Ectodermal cell (in vitro differentiated cells): ENCODE measurements at regions not wholly inside any gene's neighbourhood (a gene's known extent, or its start where the extent isn't known, plus 50 kb on each side); places are given as distances from the start of the nearest gene placed in this dataset.

Experiments used
- H3K27ac ChIP-seq: 2 replicates; pipeline ENCODE4 v1.7.0; 2013; ENCODE audit warnings: mild to moderate bottlenecking, low read depth, low read length; ENCODE audit not compliant: insufficient read depth, poor library complexity, severe bottlenecking
- H3K27me3 ChIP-seq: 2 replicates; pipeline ENCODE4 v1.7.0; 2013; ENCODE audit warnings: mild to moderate bottlenecking, low read length; ENCODE audit not compliant: insufficient read depth, control insufficient read depth, poor library complexity, severe bottlenecking
- H3K36me3 ChIP-seq: one replicate; pipeline ENCODE4 v1.7.0; 2013; ENCODE audit warnings: low read length; ENCODE audit not compliant: control insufficient read depth, insufficient read depth
- H3K4me1 ChIP-seq: one replicate; pipeline ENCODE4 v1.7.0; 2013; ENCODE audit warnings: low read length; ENCODE audit not compliant: control insufficient read depth, insufficient read depth
- H3K4me3 ChIP-seq: 2 replicates; pipeline ENCODE4 v1.7.0; 2013; ENCODE audit warnings: low read depth, low read length, control low read depth; ENCODE audit not compliant: insufficient read depth
- H3K9me3 ChIP-seq: 2 replicates; pipeline ENCODE4 v1.7.0; 2013; ENCODE audit warnings: mild to moderate bottlenecking, low read length, moderate library complexity; ENCODE audit not compliant: control insufficient read depth
- WGBS, 2 experiments: methylation state at CpG; one replicate each; pipeline ENCODE4 v1.1.7; 2013; ENCODE audit warnings: missing lambda C conversion rate in 2 of 2; 5-methylcytosine and 5-hydroxymethylcytosine counted together

DNA sequence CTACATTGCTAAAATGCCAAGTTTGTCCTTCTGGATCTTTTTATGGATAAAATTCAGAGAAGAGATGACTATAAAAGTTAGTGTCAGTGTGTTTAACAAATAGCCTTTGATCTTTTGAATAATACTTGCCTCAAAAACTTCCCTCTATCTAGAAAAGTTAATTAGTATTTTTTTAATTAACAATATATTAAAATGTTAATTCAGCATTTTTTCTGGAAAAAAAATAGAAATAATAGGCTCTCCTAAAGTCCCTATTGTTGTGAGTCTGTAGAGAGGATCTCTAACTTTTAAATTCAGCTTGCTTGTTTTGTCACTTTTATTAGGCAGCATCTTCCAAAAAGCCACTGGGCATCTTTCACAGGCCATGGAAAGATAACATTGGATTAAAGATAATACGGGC, 435.2 kb upstream of the RASGEF1B start:
- Histone ChIP-seq H3K9me3 (no peaks in the 10 kb centered on the region), H3K36me3 (no peaks in the 10 kb centered on the region), H3K27ac (no peak overlapping the region), H3K27me3 (no peaks in the 10 kb centered on the region), H3K4me3 (no peak overlapping the region), H3K4me1 (no peaks in the 10 kb centered on the region)
- WGBS, 2 experiments: 96% methylated on average over 1 of the region's 1 CpG

DNA sequence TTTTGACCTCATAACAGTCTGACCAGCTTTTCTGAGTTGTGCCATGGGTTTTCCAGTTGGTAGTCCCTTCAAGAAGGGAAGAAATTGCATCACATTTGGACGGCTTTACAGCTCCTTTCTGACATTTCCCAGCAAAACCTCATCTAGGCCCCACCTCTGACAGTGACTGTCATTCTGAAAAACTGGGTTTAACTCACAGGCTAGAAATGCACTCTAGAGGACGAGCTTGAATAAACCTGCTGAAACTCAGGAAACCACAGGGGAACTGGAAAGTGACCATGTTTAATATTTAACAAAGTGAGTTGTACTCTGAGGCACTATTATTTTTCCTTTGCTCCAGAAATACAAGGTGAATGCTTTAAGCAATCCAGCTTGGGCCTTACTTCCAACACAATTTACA, 434.3 kb upstream of the RASGEF1B start:
- Histone ChIP-seq H3K27me3 (no peaks in the 10 kb centered on the region), H3K4me1 (no peaks in the 10 kb centered on the region), H3K4me3 (no peak overlapping the region), H3K9me3 (no peaks in the 10 kb centered on the region), H3K36me3 (no peaks in the 10 kb centered on the region), H3K27ac (no peak overlapping the region)
- WGBS, 2 experiments: 81 to 94% methylated on average over 2 of the region's 2 CpGs

DNA sequence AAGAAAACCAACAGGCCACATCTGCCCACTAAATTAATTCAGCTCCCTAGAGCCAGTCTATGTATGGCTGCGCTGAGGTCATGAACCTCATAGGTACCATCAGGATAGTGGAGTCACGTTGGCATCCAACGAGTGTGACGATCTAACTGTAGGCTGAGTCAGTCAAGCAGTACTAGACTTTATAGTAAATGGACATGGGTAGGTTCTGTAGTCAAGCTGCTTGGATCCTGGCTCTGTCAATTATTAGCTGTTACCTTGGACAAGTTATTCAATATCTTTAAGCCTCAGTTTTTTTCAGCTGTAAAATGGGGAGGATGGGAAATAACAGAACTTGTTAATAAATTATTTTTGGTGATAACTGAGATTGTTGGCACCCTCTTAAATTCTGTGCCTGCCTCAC, 432.4 kb upstream of the RASGEF1B start:
- H3K27me3 ChIP-seq: no peaks in the 10 kb centered on the region
- no peaks in the 10 kb centered on the region for H3K9me3 ChIP-seq
- H3K36me3 ChIP-seq: no peaks in the 10 kb centered on the region
- no peak overlapping the region for H3K4me3 ChIP-seq
- 95 to 98% methylated on average over 4 of the region's 4 CpGs for WGBS, 2 experiments
- no peak overlapping the region for H3K27ac ChIP-seq
- no peaks in the 10 kb centered on the region for H3K4me1 ChIP-seq

DNA sequence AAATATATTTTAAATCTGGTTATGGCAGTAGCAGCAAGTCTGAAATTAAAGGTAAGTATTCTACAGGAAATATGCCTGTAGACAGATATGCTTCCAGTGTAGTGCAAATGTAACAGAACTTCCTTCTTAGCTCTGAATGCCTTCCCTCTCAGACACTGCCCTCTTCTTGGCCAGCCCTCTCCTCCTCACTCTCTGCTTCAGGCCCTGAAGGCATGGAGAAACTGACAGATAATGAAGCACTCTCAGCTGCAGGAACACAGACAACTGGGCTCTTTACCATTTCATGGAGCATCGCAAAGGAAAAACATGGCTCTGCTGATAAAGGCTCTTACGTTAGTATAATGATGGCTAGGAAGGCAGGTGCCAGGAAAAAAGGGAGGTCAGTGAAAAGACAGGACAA, 431.5 kb upstream of the RASGEF1B start:
- Histone ChIP-seq H3K9me3 (no peaks in the 10 kb centered on the region), H3K36me3 (no peaks in the 10 kb centered on the region), H3K27ac (no peak overlapping the region), H3K27me3 (no peaks in the 10 kb centered on the region), H3K4me1 (no peaks in the 10 kb centered on the region), H3K4me3 (no peak overlapping the region)
- 87 to 92% methylated on average over 2 of the region's 2 CpGs for WGBS, 2 experiments

DNA sequence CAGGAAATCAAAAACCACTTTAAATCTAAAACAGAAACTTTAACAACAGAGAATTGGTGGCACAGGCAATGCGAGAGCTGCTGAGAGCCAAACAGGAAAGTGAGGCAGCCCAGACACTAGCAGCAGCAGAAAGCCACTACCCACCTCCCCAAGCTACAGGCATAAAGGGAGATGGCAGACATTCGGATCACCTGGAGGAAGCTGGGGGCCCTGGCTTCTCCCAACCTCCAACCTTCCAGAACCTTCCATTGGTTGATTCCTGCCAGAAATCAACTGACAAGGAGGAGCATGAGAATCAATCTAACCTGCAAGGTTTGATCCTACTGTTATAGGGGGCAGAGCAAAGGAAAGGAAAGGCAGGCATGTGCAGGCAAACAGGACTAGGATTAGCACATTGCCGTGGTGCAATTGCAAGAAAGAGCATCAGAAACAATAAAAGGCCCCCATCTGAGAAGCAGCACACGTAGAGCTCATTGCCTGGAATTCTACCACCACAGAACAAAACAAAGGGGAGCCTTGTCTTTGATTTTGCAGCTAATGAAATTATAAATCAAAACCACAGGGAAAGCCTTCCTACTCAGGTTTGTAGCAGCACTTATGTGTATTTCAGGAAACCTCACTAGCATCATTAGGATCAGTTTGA, 427.3 kb upstream of the RASGEF1B start:
- Histone ChIP-seq H3K27ac (no peak overlapping the region), H3K4me1 (no peaks in the 10 kb centered on the region), H3K36me3 (no peaks in the 10 kb centered on the region), H3K4me3 (no peak overlapping the region), H3K27me3 (no peaks in the 10 kb centered on the region), H3K9me3 (no peaks in the 10 kb centered on the region)
- 57 to 61% methylated on average over 4 of the region's 4 CpGs for WGBS, 2 experiments

DNA sequence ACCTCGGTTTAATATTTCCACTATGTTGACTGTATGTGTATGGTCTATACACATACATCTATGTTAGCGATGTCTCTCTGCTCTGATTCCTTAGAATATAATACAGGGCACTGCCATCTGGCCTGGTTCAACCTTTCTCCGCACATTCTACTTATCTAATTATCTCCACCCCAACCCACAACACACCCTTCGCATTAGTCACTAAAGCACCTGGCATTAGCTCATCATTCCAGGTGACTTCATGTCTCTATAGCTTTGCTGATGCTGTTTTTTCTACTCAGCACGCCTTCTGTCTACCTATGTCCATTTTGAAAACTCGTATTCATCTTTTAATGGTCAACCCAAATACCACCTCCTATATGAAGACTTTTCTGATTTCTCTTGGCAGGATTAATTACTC, 425.2 kb upstream of the RASGEF1B start:
- no peak overlapping the region for H3K27ac ChIP-seq
- no peak overlapping the region for H3K4me3 ChIP-seq
- no peaks in the 10 kb centered on the region for H3K36me3 ChIP-seq
- H3K9me3 ChIP-seq: no peaks in the 10 kb centered on the region
- WGBS, 2 experiments: 95 to 99% methylated on average over 6 of the region's 6 CpGs
- H3K4me1 ChIP-seq: no peaks in the 10 kb centered on the region
- no peaks in the 10 kb centered on the region for H3K27me3 ChIP-seq

DNA sequence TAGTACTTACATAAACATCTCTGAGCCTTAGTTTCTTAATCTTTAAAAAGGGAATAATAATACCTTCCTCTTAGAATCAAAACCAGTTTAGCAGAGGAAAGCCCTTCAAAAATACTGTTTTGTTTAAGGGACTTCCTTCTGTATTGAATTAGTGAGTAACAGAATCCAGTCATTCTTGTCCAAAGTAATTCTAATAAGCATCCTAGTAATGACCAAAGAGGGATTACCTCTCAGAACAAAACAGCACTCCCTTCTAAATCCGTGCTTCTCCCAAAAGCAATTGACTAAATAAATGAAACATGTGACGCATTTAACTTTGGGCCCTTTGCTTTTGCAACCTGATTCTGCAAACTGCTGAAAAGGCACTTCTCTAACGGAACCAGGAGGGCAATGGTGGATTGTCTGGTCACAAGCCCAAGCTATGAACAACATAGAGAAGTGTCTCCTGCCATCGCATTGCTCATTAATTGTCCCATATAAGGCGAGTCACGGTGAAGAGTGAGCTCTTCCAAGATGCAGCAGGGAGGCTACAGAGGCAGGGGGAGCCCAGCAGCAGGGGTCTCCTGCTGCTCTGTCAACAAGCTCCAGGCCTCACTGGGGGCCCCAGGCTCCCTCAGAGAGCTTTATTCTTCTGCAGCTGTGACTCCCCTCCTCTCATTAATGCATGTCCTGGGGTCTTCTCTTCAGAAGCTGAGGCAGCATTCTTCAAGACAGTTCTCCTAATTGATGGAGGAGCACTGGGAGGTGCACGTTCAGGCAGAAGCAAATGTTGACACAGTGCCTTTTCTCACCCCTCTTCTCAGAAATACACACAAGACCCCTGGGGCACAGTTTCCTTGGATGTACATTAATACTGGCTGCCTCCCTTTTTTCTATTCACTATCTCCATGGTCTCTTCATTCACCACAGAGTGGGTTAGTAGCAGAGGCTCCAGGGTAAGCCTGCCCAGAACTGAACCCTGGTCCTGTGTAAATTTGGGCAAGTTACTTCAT, 419.6 kb upstream of the RASGEF1B start:
- WGBS, 2 experiments: 26 to 30% methylated on average over 7 of the region's 7 CpGs
- H3K9me3 ChIP-seq: no peaks in the 10 kb centered on the region
- peaks cover 5% of the 10 kb centered on the region for H3K4me1 ChIP-seq
- H3K27ac ChIP-seq: peak overlapping the region; percentile 2
- H3K27me3 ChIP-seq: no peaks in the 10 kb centered on the region
- no peak overlapping the region for H3K4me3 ChIP-seq
- H3K36me3 ChIP-seq: no peaks in the 10 kb centered on the region

DNA sequence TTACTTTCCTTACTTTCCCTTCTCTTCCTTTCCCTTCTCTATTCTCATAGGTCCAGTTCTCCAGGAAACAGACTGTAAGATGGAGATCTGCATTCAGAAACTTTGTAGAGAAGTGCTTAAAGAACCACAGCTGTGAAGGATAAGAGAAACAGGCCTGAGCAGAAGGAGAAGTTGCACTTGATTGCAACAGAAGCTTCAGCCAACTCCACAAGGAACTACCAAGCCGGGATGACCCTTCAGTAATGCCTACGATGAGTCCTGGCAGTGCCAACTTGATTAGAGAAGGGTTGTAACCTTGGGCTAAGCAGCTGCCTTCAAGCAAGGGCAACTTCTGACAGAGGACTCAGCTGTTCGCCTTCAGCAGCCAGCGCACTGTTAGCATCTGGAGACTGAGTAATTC, 413.3 kb upstream of the RASGEF1B start:
- H3K27ac ChIP-seq: no peak overlapping the region
- H3K9me3 ChIP-seq: peaks cover 2% of the 10 kb centered on the region
- WGBS, 2 experiments: 94 to 98% methylated on average over 4 of the region's 4 CpGs

DNA sequence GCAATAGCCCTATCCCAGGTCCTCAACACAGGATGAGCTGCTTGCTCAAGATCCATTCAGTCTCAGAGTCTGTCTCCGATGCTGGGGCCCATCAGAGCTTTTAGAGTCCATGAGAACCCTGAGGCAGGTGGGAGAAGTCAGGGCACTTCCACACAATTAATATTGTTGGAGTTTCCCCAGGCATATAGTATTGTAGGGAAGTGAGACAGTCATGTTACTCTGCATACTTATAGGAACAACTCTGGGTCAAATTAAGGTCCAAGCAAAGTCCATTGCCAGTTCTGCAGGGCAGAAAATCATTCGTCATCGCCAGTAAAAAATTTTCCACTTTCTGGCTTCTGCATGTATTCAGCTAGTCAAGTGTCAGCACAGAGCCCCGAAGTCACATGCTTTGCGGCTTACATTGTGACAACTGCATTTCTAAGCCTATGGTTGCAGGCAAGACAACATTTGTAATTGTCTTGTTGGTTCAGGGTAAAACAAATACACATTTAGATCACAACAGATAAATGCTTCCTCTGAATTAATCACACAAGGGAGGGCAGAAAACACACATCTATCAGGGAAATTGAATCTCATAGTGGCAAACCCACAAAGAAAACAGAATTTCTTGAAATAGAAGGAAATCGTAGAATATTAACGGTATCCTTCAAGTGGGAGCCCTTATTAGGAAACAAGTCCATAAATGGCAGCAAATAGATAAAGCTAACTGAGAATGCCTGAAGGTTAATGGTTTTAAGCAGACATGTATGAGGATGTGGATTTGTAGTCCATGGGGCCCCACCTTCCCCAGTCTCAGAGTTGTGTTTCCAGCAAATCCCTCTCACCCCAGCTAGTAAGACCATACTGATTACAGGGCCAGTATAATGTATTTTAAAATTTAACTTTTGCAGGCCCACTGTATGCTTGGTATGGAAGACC, 412.1 kb upstream of the RASGEF1B start:
- Histone ChIP-seq H3K27ac (no peak overlapping the region), H3K27me3 (no peaks in the 10 kb centered on the region), H3K9me3 (peaks cover 2% of the 10 kb centered on the region), H3K4me1 (no peaks in the 10 kb centered on the region), H3K36me3 (no peaks in the 10 kb centered on the region), H3K4me3 (no peak overlapping the region)
- 94 to 96% methylated on average over 7 of the region's 7 CpGs for WGBS, 2 experiments

More for the DNA sequence above, 413.3 kb upstream of the RASGEF1B start:
- no peaks in the 10 kb centered on the region for H3K36me3 ChIP-seq
- no peak overlapping the region for H3K4me3 ChIP-seq
- H3K4me1 ChIP-seq: no peaks in the 10 kb centered on the region
- H3K27me3 ChIP-seq: no peaks in the 10 kb centered on the region
